Gastrocnemius medialis (tissue), 4 donors: ENCODE measurements at regions not wholly inside any gene's neighbourhood (a gene's known extent, or its start where the extent isn't known, plus 50 kb on each side); places are given as distances from the start of the nearest gene placed in this dataset.

ENCODE experiments used
- POLR2A ChIP-seq, 2 donors: fragments of 450-650 bp; IDR thresholded peaks; one replicate each; pipeline ENCODE4 v1.6.1; 2017; ENCODE audit warnings: antibody characterized with exemption in 2 of 2, mild to moderate bottlenecking in 2 of 2, moderate library complexity in 2 of 2
- TF ChIP-seq, protein P1 (sequence below), 5 experiments: fragments of 450-650 bp in 3 of 5; fragments of 200-600 bp in 2 of 5; sonication (generic) in 2 of 5; IDR thresholded peaks in 4 of 5; conservative IDR thresholded peaks in 1 of 5; 1 replicate in 4 of 5; 2 replicates in 1 of 5; pipeline ENCODE4 v1.5.1; 2016 to 2019; ENCODE audit warnings: antibody characterized with exemption in 5 of 5, mild to moderate bottlenecking in 3 of 5, moderate library complexity in 3 of 5

DNA sequence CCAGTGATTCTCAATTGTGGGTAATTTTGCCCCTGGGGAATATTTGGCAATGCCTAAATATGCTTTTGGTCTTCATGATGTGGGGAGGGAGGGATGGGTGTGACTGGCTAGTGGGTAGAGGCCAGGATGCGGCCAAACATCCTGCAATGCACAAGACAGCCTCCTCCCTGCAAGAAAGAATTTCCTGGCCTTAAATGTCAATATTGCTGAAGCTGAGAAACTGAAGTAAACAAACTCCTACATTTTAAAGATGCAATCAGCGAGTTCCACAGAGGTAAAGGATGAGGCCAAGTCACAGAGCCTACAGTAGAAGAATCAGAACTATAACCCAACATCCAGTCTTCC, 272.9 kb upstream of the EPHA4 start:
- TF ChIP-seq, protein P1, sequence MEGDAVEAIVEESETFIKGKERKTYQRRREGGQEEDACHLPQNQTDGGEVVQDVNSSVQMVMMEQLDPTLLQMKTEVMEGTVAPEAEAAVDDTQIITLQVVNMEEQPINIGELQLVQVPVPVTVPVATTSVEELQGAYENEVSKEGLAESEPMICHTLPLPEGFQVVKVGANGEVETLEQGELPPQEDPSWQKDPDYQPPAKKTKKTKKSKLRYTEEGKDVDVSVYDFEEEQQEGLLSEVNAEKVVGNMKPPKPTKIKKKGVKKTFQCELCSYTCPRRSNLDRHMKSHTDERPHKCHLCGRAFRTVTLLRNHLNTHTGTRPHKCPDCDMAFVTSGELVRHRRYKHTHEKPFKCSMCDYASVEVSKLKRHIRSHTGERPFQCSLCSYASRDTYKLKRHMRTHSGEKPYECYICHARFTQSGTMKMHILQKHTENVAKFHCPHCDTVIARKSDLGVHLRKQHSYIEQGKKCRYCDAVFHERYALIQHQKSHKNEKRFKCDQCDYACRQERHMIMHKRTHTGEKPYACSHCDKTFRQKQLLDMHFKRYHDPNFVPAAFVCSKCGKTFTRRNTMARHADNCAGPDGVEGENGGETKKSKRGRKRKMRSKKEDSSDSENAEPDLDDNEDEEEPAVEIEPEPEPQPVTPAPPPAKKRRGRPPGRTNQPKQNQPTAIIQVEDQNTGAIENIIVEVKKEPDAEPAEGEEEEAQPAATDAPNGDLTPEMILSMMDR (IDR thresholded peaks at IDR 0.05 in 4 of 5, conservative IDR thresholded peaks at IDR 0.05 in 1 of 5): no peak
- no peak for TF ChIP-seq POLR2A (IDR thresholded peaks at IDR 0.05)
